ENCODE measurements at regions not wholly inside any gene's neighbourhood (a gene's known extent, or its start where the extent isn't known, plus 50 kb on each side); places are given as distances from the start of the nearest gene placed in this dataset.
"Not testable (repeated sequence)": the region's sequence is repeated elsewhere in the genome, so short reads cannot be mapped to it uniquely, and the experiment has no call there.

GRCh38 chr1:14242870-14243269, 355.6 kb upstream of the KAZN start:
- in situ Hi-C loops (cut with HindIII; ENCODE audit: low pct_unique_long_range_greater_than_20kb, low sequenced_read_pairs): no loop called here
- no peak for DNase-seq (ENCODE audit: low read depth, low spot score)

GRCh38 chr1:14245954-14246353, 352.5 kb upstream of the KAZN start:
- in situ Hi-C loops (cut with HindIII; ENCODE audit: low pct_unique_long_range_greater_than_20kb, low sequenced_read_pairs): no loop called here
- no peak for DNase-seq (ENCODE audit: low read depth, low spot score)

DNA sequence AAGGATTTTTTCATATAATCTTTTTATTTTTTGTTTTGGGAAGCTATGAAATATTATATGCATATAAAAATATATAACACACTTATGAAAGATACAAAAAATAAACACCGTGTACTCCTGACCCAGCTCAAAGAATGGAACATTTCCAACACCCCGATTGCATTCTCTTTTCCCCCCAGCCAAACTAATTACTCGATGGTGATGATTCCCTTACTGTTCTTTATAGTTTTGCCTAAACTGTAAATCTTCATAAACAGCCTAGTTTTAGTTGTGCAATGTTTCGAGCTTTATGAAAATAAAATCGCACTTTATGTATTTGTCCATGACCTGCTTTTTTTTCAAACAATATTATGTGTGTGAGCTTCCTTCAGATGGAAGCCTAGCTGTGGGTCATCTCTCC, 352.0 kb upstream of the KAZN start:
- no peak for DNase-seq (ENCODE audit: low read depth, low spot score)
- in situ Hi-C loops (cut with HindIII; ENCODE audit: low pct_unique_long_range_greater_than_20kb, low sequenced_read_pairs): no loop called here

DNA sequence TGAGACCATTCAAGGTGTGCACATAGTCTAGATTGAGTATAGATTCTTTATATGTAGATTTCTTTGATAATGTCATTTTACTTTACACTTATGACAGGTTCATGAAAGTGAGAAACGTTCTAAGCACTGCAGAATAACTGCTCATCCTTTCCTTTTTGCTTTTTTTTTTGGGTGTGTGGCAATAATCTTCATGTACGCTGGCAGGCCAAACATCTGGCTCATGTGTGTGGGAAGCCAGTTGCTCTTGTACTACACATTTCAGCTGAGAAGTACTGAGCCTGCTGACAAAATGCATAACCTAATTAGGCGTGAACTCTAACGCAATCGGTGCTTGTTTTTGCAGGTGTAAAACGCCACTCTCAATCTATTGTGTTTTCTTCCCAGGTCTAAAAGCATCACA, 350.8 kb upstream of the KAZN start:
- no peak for DNase-seq (ENCODE audit: low read depth, low spot score)
- in situ Hi-C loops (cut with HindIII; ENCODE audit: low pct_unique_long_range_greater_than_20kb, low sequenced_read_pairs): no loop called here

DNA sequence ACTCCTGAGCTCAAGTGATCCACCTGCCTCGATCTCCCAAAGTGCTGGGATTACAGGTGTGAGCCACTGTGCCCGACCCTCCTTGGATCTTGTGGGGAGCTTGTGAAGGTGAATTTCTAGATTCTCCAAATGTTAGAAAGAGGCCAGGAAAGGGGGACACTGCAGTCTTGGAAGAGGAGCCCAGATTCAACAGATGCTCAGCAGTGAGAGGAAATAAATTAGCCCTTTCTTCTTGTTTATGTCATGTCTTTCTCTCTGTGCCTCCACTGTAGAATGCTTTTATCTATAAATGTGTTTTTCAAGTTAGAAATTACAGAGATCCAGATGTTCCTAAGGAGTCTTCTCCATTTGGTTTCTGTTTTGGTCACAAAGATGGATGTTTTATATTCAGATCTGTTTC, 346.6 kb upstream of the KAZN start:
- no peak for DNase-seq (ENCODE audit: low read depth, low spot score)
- in situ Hi-C loops (cut with HindIII; ENCODE audit: low pct_unique_long_range_greater_than_20kb, low sequenced_read_pairs): no loop called here

- DNase-seq (ENCODE audit: low read depth, low spot score): no peak
- in situ Hi-C loops (cut with HindIII; ENCODE audit: low pct_unique_long_range_greater_than_20kb, low sequenced_read_pairs): no loop called here
Observed at GRCh38 chr1:14253676-14254075, 344.8 kb upstream of the KAZN start.

GRCh38 chr1:14254251-14254650, 344.2 kb upstream of the KAZN start:
- DNase-seq (ENCODE audit: low read depth, low spot score): no peak
- in situ Hi-C loops (cut with HindIII; ENCODE audit: low pct_unique_long_range_greater_than_20kb, low sequenced_read_pairs): no loop called here

DNA sequence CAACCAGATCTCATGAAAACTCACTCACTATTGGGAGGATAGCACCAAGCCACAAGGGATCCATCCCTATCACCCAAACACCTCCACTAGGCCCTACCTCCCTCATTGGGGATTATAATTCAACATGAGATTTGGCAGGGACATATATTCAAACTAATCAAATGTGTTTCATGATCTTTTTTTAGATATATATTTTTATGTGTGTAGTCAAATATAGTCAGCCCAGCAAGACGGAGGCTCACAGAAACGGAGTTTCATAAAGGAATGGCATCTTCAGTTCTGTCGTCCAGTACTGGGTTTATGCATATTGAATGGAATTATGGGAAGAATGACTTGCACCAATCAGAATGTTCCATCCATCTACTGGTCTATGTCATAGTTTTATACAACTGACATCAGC, 343.3 kb upstream of the KAZN start:
- DNase-seq (ENCODE audit: low read depth, low spot score): no peak
- in situ Hi-C loops (cut with HindIII; ENCODE audit: low pct_unique_long_range_greater_than_20kb, low sequenced_read_pairs): no loop called here

DNA sequence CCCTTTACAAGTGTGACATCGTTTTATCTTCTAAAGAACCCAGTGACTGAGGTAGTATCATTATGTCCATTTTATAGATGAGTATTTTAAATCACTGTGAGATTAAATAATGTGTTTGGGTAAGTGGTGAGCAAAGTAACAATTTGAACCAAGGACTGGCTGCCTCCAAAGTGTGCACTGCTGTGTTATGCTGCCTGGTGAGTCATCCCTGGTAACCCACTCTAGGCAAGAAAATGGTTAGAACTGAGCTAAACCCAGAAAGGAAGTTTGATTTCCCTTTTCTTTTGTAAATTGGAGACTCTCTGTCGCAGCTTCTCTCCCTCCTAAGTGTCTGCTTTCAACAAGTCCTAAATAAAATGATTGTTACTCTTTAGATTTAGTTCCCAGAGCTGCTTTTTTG, 342.8 kb upstream of the KAZN start:
- DNase-seq (ENCODE audit: low read depth, low spot score): no peak
- in situ Hi-C loops (cut with HindIII; ENCODE audit: low pct_unique_long_range_greater_than_20kb, low sequenced_read_pairs): no loop called here

DNA sequence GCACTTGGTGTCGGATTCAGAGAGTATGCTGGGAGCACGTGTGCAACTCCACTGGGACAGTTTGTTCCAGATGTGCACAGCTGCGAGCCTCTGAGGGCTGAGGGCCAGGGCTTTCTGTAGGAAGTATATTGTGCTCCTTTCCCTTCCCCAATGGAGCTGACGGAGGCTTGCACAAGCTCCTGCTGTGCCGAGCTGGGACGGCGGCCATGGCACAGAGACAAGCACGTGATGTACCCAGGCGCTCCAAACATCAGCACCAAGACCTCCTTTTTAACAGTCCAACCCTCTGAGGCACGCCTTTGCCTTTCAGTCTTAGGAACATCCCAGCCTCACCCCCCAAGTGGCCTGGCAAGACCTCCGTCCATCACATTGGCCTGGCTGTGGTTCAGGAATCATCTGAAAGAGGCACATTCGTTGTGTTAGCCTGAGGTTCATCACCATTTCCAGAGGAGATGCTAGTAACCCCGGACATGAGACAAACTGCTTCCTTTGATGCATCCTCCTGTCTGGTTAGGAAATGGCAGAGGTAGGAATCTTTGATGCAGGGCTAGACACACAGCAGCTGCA, 339.2 kb upstream of the KAZN start:
- in situ Hi-C loops (cut with HindIII; ENCODE audit: low pct_unique_long_range_greater_than_20kb, low sequenced_read_pairs): no loop called here
- DNase-seq (ENCODE audit: low read depth, low spot score): no peak

- DNase-seq (ENCODE audit: low read depth, low spot score): no peak
- in situ Hi-C loops (cut with HindIII; ENCODE audit: low pct_unique_long_range_greater_than_20kb, low sequenced_read_pairs): no loop called here
Observed at GRCh38 chr1:14260480-14260879, 338.0 kb upstream of the KAZN start.

GRCh38 chr1:14261395-14261794, 337.1 kb upstream of the KAZN start:
- in situ Hi-C loops (cut with HindIII; ENCODE audit: low pct_unique_long_range_greater_than_20kb, low sequenced_read_pairs): no loop called here
- no peak for DNase-seq (ENCODE audit: low read depth, low spot score)

- no peak for DNase-seq (ENCODE audit: low read depth, low spot score)
- in situ Hi-C loops (cut with HindIII; ENCODE audit: low pct_unique_long_range_greater_than_20kb, low sequenced_read_pairs): no loop called here
Observed at GRCh38 chr1:14262637-14263036, 335.8 kb upstream of the KAZN start.

GRCh38 chr1:14263225-14263624, 335.3 kb upstream of the KAZN start:
- in situ Hi-C loops (cut with HindIII; ENCODE audit: low pct_unique_long_range_greater_than_20kb, low sequenced_read_pairs): no loop called here
- DNase-seq (ENCODE audit: low read depth, low spot score): no peak

- no peak for DNase-seq (ENCODE audit: low read depth, low spot score)
- in situ Hi-C loops (cut with HindIII; ENCODE audit: low pct_unique_long_range_greater_than_20kb, low sequenced_read_pairs): no loop called here
Observed at GRCh38 chr1:14263671-14264070, 334.8 kb upstream of the KAZN start.

DNA sequence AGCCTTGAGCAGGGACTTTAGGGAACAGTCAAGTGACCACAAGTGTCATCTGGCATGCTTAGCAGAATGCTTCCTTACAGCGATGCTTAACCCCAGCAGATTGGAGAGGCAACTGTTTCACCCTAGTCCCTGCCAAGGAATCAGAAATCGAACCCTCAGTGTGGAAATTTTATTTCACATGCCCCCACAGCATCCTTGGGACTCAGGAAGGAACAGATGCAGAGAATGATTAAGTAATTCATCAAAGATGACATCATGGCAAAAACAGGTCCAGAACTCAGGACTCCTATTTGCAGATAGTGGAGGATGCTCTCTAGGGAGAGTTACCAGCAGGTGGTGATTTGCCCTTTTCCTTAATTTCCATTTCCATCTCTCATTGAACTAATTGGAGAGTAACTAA, 333.0 kb upstream of the KAZN start:
- in situ Hi-C loops (cut with HindIII; ENCODE audit: low pct_unique_long_range_greater_than_20kb, low sequenced_read_pairs): no loop called here
- no peak for DNase-seq (ENCODE audit: low read depth, low spot score)

DNA sequence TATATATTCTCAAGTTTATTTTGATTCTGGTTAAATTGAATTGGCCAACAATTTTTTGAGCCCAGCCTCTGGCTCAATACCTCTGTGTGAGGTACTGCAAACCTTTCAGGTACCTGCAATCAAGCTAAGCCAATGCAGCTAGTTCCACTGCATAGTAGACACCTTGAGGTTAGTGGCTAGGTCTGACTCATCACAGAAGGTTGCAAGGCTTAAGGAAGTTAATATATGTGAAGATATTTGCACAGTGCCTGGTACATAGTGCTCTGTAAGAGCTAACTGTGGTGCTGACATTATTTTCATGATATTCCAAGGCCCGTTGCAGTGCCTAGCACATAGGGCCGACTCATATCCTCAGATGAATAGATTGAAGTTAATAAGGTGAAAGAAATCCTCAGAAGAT, 330.5 kb upstream of the KAZN start:
- DNase-seq (ENCODE audit: low read depth, low spot score): no peak
- in situ Hi-C loops (cut with HindIII; ENCODE audit: low pct_unique_long_range_greater_than_20kb, low sequenced_read_pairs): no loop called here

DNA sequence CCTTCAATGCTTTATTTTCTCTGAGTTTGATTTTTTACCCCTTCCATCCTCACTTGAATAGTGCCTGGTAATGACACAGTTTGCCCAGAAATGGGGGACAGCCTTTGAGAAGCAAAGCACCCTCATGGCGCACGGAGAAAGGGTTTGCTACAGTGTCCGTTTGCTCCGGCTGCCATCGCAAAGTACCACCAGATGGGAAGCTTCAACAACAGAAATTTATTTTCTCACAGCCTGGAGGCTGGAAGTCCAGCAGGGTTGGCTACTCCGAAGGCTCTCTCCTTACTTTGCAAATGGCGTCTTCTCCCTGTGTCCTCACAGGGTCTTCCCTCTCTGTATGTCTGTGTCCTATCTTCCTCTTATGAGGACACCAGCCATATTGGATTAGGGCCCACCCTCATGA, 327.7 kb upstream of the KAZN start:
- in situ Hi-C loops (cut with HindIII; ENCODE audit: low pct_unique_long_range_greater_than_20kb, low sequenced_read_pairs): no loop called here
- no peak for DNase-seq (ENCODE audit: low read depth, low spot score)

- DNase-seq (ENCODE audit: low read depth, low spot score): no peak
- in situ Hi-C loops (cut with HindIII; ENCODE audit: low pct_unique_long_range_greater_than_20kb, low sequenced_read_pairs): no loop called here
Observed at GRCh38 chr1:14273811-14274210, 324.7 kb upstream of the KAZN start.

- in situ Hi-C loops (cut with HindIII; ENCODE audit: low pct_unique_long_range_greater_than_20kb, low sequenced_read_pairs); DNase-seq (ENCODE audit: low read depth, low spot score): not testable (repeated sequence)
Observed at GRCh38 chr1:14279891-14280290, 318.6 kb upstream of the KAZN start.
